ENCODE measurements at regions not wholly inside any gene's neighbourhood (a gene's known extent, or its start where the extent isn't known, plus 50 kb on each side); places are given as distances from the start of the nearest gene placed in this dataset.

- TF ChIP-seq POLR2AphosphoS5 (IDR thresholded peaks at IDR 0.05; ENCODE audit: low read depth, low read length): no peak
- TF ChIP-seq, protein P1, sequence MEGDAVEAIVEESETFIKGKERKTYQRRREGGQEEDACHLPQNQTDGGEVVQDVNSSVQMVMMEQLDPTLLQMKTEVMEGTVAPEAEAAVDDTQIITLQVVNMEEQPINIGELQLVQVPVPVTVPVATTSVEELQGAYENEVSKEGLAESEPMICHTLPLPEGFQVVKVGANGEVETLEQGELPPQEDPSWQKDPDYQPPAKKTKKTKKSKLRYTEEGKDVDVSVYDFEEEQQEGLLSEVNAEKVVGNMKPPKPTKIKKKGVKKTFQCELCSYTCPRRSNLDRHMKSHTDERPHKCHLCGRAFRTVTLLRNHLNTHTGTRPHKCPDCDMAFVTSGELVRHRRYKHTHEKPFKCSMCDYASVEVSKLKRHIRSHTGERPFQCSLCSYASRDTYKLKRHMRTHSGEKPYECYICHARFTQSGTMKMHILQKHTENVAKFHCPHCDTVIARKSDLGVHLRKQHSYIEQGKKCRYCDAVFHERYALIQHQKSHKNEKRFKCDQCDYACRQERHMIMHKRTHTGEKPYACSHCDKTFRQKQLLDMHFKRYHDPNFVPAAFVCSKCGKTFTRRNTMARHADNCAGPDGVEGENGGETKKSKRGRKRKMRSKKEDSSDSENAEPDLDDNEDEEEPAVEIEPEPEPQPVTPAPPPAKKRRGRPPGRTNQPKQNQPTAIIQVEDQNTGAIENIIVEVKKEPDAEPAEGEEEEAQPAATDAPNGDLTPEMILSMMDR (IDR thresholded peaks at IDR 0.05; ENCODE audit: control extremely low read depth in 1 of 3, insufficient read depth in 1 of 3, low read depth in 1 of 3, low read length in 3 of 3): no peak
- no peak for TF ChIP-seq MAX (IDR thresholded peaks at IDR 0.05)
- TF ChIP-seq MAFK (IDR thresholded peaks at IDR 0.05; ENCODE audit: low read depth, low read length): no peak
- TF ChIP-seq RXRA (IDR thresholded peaks at IDR 0.05; ENCODE audit: insufficient read depth, low read depth, low read length): no peak
- no peak for TF ChIP-seq USF2 (IDR thresholded peaks at IDR 0.05; ENCODE audit: low read length)
- TF ChIP-seq SP1 (IDR thresholded peaks at IDR 0.05; ENCODE audit: low read depth, low read length): no peak
- TF ChIP-seq SRF (IDR thresholded peaks at IDR 0.05; ENCODE audit: low read depth, low read length): no peak
Measured at GRCh38 chr5:8410618-8411017, 541.7 kb downstream of the MTRR start.

Measured in H1 (cell line).